ENCODE measurements at regions not wholly inside any gene's neighbourhood (a gene's known extent, or its start where the extent isn't known, plus 50 kb on each side); places are given as distances from the start of the nearest gene placed in this dataset.
"Not testable (repeated sequence)": the region's sequence is repeated elsewhere in the genome, so short reads cannot be mapped to it uniquely, and the experiment has no call there.

DNA sequence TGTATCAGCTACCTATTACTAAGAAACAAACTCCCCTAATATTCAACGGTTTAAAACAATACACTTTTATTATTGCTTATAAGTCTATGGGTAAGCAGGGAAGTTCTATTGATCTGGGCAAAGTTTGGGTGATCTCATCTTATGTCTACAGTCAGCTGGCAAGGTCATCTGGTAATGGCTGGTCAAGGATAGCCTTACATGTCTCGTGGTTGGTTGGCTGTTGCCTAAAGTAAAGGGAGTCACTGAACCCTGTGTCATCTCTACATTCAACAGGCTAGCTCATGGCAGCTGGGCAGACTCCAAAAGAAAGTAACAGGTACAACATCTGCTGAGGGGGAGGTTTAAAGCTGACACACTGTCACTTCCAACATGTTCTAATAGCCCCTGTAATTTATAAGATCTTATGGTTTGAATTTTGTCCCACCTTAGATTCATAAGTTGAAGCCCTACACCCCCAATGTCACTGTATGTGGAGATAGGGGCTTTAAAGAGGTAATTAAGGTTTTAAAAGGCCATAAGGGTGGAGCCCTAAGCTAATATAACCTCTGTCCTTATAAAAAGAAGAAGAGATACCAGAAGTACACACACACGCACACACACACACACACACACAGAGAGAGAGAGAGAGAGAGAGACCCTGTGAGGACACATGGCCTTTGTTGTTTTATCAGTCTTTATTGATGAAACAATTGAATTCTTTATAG, 419.1 kb downstream of the NPIPA8 start:
- no peak overlapping the region for H3K4me3 Mint-ChIP-seq (ENCODE audit: unreplicated experiment)
- POLR2A ChIA-PET: no interaction called here
- no peak for DNase-seq (ENCODE audit: unreplicated experiment)
- H3K27me3 Mint-ChIP-seq (ENCODE audit: insufficient read depth, unreplicated experiment): no peaks in the 10 kb centered on the region
- no peaks in the 10 kb centered on the region for H3K36me3 Mint-ChIP-seq (ENCODE audit: insufficient read depth, unreplicated experiment)
- no peak for TF ChIP-seq CTCF (IDR thresholded peaks at IDR 0.05; ENCODE audit: unreplicated experiment)
- intact Hi-C loops (cut with micrococcal nuclease): no loop called here
- no TSS peak for BruUV-seq (replicated peaks)
- no peaks in the 10 kb centered on the region for H3K4me1 Mint-ChIP-seq (ENCODE audit: insufficient read depth, unreplicated experiment)
- H3K9me3 Mint-ChIP-seq (ENCODE audit: unreplicated experiment): peaks cover 31% of the 10 kb centered on the region
- H3K27ac Mint-ChIP-seq (ENCODE audit: low read depth, unreplicated experiment): no peak overlapping the region
- CTCF ChIA-PET: interaction anchor here (0.9 kb wide), 1 partner anchor 254 kb away, joined by 3 read pairs; no protein-coding TSS in a partner anchor

- intact Hi-C loops (cut with micrococcal nuclease): no loop called here
- Mint-ChIP-seq H3K4me1 (ENCODE audit: insufficient read depth, unreplicated experiment) (no peaks in the 10 kb centered on the region), H3K9me3 (ENCODE audit: unreplicated experiment) (peaks cover 24% of the 10 kb centered on the region), H3K4me3 (ENCODE audit: unreplicated experiment) (no peak overlapping the region), H3K27ac (ENCODE audit: low read depth, unreplicated experiment) (no peak overlapping the region), H3K27me3 (ENCODE audit: insufficient read depth, unreplicated experiment) (no peaks in the 10 kb centered on the region), H3K36me3 (ENCODE audit: insufficient read depth, unreplicated experiment) (no peaks in the 10 kb centered on the region)
- no TSS peak for BruUV-seq (replicated peaks)
- CTCF ChIA-PET: interaction anchor here (0.9 kb wide), 1 partner anchor 33 kb away, joined by 3 read pairs; no protein-coding TSS in a partner anchor
- DNase-seq (ENCODE audit: unreplicated experiment): no peak
- POLR2A ChIA-PET: no interaction called here
- no peak for TF ChIP-seq CTCF (IDR thresholded peaks at IDR 0.05; ENCODE audit: unreplicated experiment)
Observed at GRCh38 chr16:17915791-17916190, 420.7 kb downstream of the NPIPA8 start.

DNA sequence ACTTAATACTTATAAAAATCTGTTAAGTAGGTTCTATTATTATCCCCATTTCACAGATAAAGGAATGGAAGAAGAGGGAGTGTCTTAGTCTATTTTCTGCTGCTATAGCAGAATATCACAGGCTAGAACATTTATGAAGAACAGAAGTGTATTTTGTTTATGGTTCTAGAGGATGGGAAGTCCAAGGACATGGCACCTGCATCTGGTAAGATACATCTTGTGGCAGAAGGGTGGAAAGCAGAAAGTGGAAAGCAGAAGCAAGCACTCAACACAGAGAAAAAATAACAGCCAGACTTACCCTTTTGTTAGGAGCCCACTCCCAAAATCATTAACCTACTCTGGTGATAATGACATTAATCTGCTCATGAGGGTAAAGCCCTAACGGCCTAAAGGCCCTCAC, 422.4 kb downstream of the NPIPA8 start:
- peaks cover 23% of the 10 kb centered on the region for H3K9me3 Mint-ChIP-seq (ENCODE audit: unreplicated experiment)
- POLR2A ChIA-PET: no interaction called here
- no peak overlapping the region for H3K27ac Mint-ChIP-seq (ENCODE audit: low read depth, unreplicated experiment)
- no peaks in the 10 kb centered on the region for H3K27me3 Mint-ChIP-seq (ENCODE audit: insufficient read depth, unreplicated experiment)
- no peak for TF ChIP-seq CTCF (IDR thresholded peaks at IDR 0.05; ENCODE audit: unreplicated experiment)
- BruUV-seq (replicated peaks): no TSS peak
- intact Hi-C loops (cut with micrococcal nuclease): no loop called here
- no peaks in the 10 kb centered on the region for H3K4me1 Mint-ChIP-seq (ENCODE audit: insufficient read depth, unreplicated experiment)
- no peak for DNase-seq (ENCODE audit: unreplicated experiment)
- no peaks in the 10 kb centered on the region for H3K36me3 Mint-ChIP-seq (ENCODE audit: insufficient read depth, unreplicated experiment)
- no peak overlapping the region for H3K4me3 Mint-ChIP-seq (ENCODE audit: unreplicated experiment)
- CTCF ChIA-PET: no interaction called here

DNA sequence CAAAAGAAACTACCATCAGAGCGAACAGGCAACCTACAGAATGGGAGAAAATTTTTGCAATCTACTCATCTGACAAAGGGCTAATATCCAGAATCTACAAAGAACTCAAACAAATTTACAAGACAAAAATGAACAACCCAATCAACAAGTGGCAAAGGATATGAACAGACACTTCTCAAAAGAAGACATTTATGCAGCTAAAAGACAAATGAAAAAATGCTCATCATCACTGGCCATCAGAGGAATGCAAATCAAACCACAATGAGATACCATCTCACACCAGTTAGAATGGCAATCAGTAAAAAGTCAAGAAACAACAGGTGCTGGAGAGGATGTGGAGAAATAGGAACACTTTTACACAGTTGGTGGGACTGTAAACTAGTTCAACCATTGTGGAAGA, 425.0 kb downstream of the NPIPA8 start:
- H3K27me3 Mint-ChIP-seq (ENCODE audit: insufficient read depth, unreplicated experiment); H3K27ac Mint-ChIP-seq (ENCODE audit: low read depth, unreplicated experiment); intact Hi-C loops (cut with micrococcal nuclease); BruUV-seq (replicated peaks); CTCF ChIA-PET; H3K4me3 Mint-ChIP-seq (ENCODE audit: unreplicated experiment); POLR2A ChIA-PET; H3K4me1 Mint-ChIP-seq (ENCODE audit: insufficient read depth, unreplicated experiment); DNase-seq (ENCODE audit: unreplicated experiment); H3K36me3 Mint-ChIP-seq (ENCODE audit: insufficient read depth, unreplicated experiment): not testable (repeated sequence)
- H3K9me3 Mint-ChIP-seq (ENCODE audit: unreplicated experiment): peaks cover 16% of the 10 kb centered on the region

DNA sequence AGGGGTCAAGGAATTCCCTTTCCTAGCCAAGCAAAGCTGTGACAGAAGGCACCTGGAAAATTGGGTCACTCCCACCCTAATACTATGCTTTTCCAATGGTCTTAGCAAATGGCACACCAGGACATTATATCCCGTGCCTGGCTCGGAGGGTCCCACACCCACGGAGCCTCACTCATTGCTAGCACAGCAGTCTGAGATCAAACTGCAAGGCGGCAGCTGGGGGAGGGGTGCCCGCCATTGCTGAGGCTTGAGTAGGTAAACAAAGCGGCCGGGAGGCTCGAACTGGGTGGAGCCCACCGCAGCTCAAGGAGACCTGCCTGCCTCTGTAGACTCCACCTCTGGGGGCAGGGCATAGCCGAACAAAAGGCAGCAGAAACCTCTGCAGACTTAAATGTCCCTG, 429.9 kb downstream of the NPIPA8 start:
- H3K4me3 Mint-ChIP-seq (ENCODE audit: unreplicated experiment); POLR2A ChIA-PET; H3K4me1 Mint-ChIP-seq (ENCODE audit: insufficient read depth, unreplicated experiment); H3K36me3 Mint-ChIP-seq (ENCODE audit: insufficient read depth, unreplicated experiment); H3K27me3 Mint-ChIP-seq (ENCODE audit: insufficient read depth, unreplicated experiment); BruUV-seq (replicated peaks); DNase-seq (ENCODE audit: unreplicated experiment); CTCF ChIA-PET; H3K27ac Mint-ChIP-seq (ENCODE audit: low read depth, unreplicated experiment); intact Hi-C loops (cut with micrococcal nuclease): not testable (repeated sequence)
- peaks cover 18% of the 10 kb centered on the region for H3K9me3 Mint-ChIP-seq (ENCODE audit: unreplicated experiment)

Data from MCF 10A (cell line).